Stimulated activated memory B cell treated with anti-CD40 and anti-IgM and Interleukin-4, amounts not matched to agents 10 μg/mL and 1 μg/mL and 100 μg/mL, for 72 hours (primary cell): ENCODE measurements at regions not wholly inside any gene's neighbourhood (a gene's known extent, or its start where the extent isn't known, plus 50 kb on each side); places are given as distances from the start of the nearest gene placed in this dataset.

ENCODE experiments used
- ATAC-seq: fragments of 150-1000 bp; cut with Tn5 transposase; 2 replicates; pipeline ENCODE4 v1.10.0; 2021
- H3K27ac Mint-ChIP-seq: one replicate; pipeline ENCODE4 v1.8.0; 2022; ENCODE audit warnings: mild to moderate bottlenecking, mixed read lengths
- H3K27me3 Mint-ChIP-seq: one replicate; pipeline ENCODE4 v1.8.0; 2022; ENCODE audit warnings: mixed read lengths
- H3K36me3 Mint-ChIP-seq: one replicate; pipeline ENCODE4 v1.8.0; 2022; ENCODE audit warnings: mixed read lengths
- H3K4me1 Mint-ChIP-seq: one replicate; pipeline ENCODE4 v1.8.0; 2022; ENCODE audit warnings: mixed read lengths
- H3K4me3 Mint-ChIP-seq: one replicate; pipeline ENCODE4 v1.8.0; 2022; ENCODE audit warnings: mild to moderate bottlenecking, moderate library complexity, mixed read lengths
- H3K9me3 Mint-ChIP-seq: one replicate; pipeline ENCODE4 v1.8.0; 2022; ENCODE audit warnings: mixed read lengths

DNA sequence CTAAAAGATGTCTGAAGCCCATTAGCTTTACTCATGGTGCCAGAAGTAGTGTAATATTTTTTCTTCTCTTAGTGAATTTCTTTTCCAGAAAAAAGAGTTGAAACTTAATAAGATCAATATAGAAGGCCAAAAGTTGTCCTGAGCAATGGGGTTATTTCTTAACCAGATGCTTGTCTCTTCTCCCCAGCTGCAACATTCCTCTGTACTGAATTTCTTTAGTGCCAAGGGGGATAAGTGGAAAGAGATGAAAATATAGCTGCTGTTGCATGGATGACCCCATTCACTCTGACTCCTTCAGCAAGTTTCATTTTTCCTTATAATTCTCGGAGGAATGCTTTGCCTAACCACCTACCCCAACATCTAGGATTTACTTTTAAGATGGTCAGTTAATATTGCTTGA lies 675.0 kb downstream of the USP25 start:
- H3K36me3 Mint-ChIP-seq: no peaks in the 10 kb centered on the region
- no peak for ATAC-seq
- H3K4me1 Mint-ChIP-seq: no peaks in the 10 kb centered on the region
- H3K27ac Mint-ChIP-seq: no peak overlapping the region
- no peaks in the 10 kb centered on the region for H3K27me3 Mint-ChIP-seq
- peaks cover 3% of the 10 kb centered on the region for H3K9me3 Mint-ChIP-seq
- H3K4me3 Mint-ChIP-seq: no peak overlapping the region

DNA sequence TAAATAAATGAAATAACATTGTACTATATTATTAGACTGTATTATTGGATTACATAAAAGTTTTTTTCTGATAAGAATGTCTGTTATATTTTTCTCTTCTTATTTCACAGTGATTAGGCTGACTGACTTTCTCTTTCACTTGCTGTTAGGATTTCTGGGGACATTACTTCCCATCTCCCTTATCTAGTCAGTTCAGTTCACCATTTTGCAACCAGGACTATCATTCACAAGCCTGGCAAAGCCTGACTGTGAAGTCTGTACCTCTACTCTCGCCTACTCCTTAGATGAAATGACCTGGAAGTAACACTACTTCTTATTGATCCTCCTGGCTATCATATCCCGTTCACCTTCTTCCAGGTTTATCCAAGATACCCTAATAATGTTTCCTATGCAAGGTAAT lies 676.6 kb downstream of the USP25 start:
- Mint-ChIP-seq H3K9me3 (peaks cover 3% of the 10 kb centered on the region), H3K27me3 (no peaks in the 10 kb centered on the region), H3K27ac (no peak overlapping the region), H3K4me3 (no peak overlapping the region), H3K4me1 (no peaks in the 10 kb centered on the region), H3K36me3 (no peaks in the 10 kb centered on the region)
- no peak for ATAC-seq

DNA sequence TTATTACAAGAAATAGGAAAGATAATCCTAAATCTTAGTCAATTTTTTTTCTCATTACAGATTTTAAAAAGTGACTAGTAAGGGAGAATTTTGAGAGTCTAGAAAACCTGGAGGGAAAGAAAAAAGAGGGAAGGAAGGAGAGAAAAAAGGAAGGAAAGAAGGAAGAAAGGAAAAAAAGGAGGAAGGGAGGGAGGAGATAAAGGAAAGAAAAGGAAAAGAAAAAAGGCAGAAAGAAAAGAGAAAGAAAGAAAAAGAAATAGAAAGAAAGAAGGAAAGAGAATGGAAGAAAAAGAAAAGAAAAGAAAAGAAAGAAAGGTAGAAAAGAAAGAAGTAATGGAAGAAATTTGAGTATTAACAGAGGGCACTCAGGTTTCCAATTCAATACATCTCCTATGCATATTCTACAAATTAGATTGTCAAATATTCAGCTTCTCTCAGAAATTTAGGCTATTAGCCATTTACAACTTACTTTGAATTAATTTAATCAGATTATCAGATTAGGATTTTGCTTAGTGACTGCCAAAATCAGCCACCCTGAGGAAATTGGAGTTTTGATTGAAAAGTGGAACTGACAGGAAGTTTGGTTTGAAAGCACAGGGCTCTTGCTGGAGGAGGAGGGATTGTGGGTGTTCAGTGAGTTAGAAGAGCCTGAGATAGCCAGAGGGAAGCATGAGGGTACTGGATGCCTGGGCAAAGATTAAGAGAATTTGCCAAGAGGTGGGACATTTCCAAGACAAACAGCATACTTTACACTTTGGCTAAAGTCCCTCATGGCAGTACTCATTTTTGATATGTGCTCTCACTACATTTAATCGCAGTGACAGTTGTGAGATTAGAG lies 677.8 kb downstream of the USP25 start:
- Mint-ChIP-seq H3K36me3 (no peaks in the 10 kb centered on the region), H3K27me3 (no peaks in the 10 kb centered on the region), H3K4me3 (no peak overlapping the region), H3K9me3 (peaks cover 9% of the 10 kb centered on the region), H3K27ac (no peak overlapping the region), H3K4me1 (no peaks in the 10 kb centered on the region)
- no peak for ATAC-seq

DNA sequence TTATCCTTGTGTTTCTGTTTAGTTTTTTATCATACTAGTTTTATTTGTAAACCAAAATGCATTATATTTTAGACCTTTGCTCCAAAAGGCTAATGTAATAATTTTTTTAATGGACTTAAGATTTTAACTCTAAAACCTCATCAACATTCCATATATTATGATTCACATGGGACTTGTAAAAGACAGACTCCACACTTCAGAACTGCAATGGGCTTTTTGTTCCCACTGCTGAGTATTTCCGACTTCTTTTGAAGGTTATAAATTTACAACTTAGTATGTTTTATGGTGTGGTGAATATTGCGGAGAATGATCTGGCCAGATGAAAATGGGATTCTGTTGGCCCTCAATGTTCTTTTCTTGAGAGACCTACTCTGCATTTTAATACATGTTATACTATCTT lies 678.5 kb downstream of the USP25 start:
- H3K4me1 Mint-ChIP-seq: no peaks in the 10 kb centered on the region
- H3K36me3 Mint-ChIP-seq: no peaks in the 10 kb centered on the region
- H3K4me3 Mint-ChIP-seq: no peak overlapping the region
- no peak overlapping the region for H3K27ac Mint-ChIP-seq
- no peak for ATAC-seq
- peaks cover 9% of the 10 kb centered on the region for H3K9me3 Mint-ChIP-seq
- no peaks in the 10 kb centered on the region for H3K27me3 Mint-ChIP-seq

DNA sequence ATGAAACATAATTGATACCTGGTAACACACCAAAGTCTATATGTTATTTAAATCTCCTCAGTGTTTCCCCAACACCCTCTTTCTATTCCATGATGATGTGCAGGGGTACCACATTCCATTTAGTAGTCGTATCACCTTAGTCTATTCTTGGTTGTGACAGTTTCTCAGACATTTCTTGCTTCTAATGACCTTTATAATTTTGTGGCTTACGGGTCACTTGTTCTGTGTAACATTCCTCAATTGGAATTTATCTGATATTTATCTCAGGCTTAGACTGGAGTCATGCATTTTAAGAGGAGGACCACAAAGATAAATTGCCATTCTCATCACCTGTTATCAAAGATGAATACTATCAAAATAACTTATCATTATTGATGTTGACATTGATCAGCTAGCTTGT lies 679.6 kb downstream of the USP25 start:
- H3K9me3 Mint-ChIP-seq: peaks cover 9% of the 10 kb centered on the region
- no peak overlapping the region for H3K27ac Mint-ChIP-seq

DNA sequence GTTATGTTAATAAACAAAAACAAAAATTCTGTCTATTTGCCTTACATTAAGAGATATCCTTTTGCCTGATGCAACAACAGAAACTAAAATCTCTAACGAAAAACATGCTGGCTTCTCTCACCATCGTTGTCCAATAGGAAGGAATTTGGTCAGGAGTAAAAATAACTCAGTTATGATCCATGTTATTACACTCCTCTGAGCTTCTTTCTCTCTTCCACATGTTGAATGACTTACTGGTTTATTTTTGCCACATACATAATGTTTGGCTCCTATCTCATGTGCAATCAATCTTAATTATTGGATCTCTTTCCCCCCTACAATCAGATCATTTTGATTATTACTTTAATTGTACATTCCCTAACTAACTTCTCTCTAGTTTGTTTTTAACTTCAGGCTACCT lies 688.4 kb downstream of the USP25 start:
- no peak overlapping the region for H3K4me3 Mint-ChIP-seq
- no peaks in the 10 kb centered on the region for H3K27me3 Mint-ChIP-seq
- H3K36me3 Mint-ChIP-seq: no peaks in the 10 kb centered on the region
- no peak for ATAC-seq
- H3K9me3 Mint-ChIP-seq: no peaks in the 10 kb centered on the region
- no peak overlapping the region for H3K27ac Mint-ChIP-seq
- H3K4me1 Mint-ChIP-seq: no peaks in the 10 kb centered on the region

More for the DNA sequence above, 679.6 kb downstream of the USP25 start:
- H3K4me1 Mint-ChIP-seq: no peaks in the 10 kb centered on the region
- H3K27me3 Mint-ChIP-seq: no peaks in the 10 kb centered on the region
- no peak overlapping the region for H3K4me3 Mint-ChIP-seq
- ATAC-seq: no peak
- no peaks in the 10 kb centered on the region for H3K36me3 Mint-ChIP-seq

DNA sequence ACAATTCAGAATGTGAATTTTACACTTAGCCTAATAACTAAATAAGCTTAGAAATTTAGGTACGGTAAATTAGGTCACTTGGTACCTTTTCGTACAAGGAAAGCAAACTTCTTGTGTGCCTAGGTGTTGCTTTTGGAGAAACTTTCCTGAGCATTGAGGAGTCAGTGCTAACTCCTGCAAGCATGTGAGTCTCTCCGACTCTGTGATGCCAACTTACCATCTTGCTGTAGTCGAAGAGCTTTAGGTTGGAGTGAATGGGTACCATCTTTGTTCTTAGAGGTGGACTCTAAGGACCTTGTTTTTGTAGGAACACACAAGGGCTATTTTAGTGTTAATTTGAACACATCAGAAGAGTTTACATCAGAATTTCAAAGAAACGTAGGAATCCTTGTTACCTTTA lies 688.9 kb downstream of the USP25 start:
- Mint-ChIP-seq H3K27ac (no peak overlapping the region), H3K36me3 (no peaks in the 10 kb centered on the region), H3K4me3 (no peak overlapping the region), H3K4me1 (no peaks in the 10 kb centered on the region), H3K9me3 (no peaks in the 10 kb centered on the region), H3K27me3 (no peaks in the 10 kb centered on the region)
- no peak for ATAC-seq

DNA sequence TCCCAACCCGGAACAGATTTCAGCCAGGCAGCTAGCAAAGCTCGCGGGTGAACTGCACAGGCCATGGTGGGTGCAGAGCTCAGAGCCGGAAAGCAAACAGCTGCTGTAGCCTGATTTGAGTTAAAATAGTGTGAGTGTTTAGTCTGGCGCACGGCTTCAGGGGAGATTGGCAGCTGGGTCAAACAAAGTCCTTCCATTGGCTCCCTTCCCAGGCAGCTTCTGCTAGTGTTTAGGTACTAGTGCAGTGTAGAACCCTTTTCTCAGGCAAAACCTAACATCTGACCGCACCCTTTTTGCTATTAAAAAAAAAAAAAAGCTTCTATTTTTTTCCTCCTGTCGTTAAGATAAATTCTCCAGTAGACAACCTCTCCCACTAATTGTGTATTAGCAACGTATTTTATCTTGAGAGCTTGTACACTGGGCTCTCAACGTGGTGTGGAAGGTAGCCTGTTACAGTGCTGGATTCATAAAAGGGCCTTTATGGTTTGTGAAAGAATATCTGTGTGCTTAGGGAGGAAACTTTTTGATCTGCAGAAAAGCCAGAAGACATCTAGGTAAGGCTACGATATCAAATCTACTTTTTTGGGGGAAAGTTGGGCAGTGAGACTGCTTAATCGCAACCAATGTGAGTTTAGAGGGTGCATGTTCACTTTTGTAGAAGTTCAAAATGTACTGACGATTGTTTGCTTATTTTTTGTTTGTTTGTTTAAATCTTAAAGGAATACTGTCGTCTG lies 689.6 kb downstream of the USP25 start:
- no peaks in the 10 kb centered on the region for H3K9me3 Mint-ChIP-seq
- ATAC-seq: no peak
- H3K4me3 Mint-ChIP-seq: no peak overlapping the region
- H3K27me3 Mint-ChIP-seq: no peaks in the 10 kb centered on the region
- H3K4me1 Mint-ChIP-seq: no peaks in the 10 kb centered on the region
- no peaks in the 10 kb centered on the region for H3K36me3 Mint-ChIP-seq
- H3K27ac Mint-ChIP-seq: no peak overlapping the region

DNA sequence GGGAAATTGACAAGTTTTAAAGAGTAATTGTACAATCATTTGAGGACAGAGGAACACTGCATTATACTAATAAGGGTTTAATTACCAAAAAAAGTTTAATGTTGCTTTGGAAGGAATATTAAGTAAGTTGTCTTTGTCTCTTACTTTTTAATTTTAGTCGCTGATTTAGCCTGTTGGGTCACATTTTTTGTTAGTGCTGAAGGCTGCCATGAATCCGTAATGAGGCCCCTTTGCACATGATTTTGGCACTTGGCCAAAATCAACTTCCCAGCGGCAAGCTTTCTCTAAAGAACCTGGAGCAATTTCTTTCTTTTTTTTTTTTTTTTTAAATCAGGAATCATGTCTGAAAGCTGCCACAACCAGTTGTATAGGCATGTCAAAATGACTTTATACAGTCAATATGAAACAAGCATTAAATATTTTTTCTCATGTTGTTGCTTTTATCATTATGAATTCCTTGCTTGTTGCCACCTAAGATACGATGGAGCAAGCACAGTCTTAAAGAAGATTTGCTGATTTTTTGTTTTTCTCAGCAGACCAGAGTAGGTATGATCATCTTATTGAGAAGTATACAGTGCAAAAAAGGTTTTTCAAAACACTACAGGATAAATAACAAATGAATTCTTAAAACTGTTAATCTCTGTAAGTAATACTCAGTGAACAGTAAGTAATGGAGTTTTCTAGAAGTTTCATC lies 690.4 kb downstream of the USP25 start:
- no peaks in the 10 kb centered on the region for H3K4me1 Mint-ChIP-seq
- no peak for ATAC-seq
- no peak overlapping the region for H3K27ac Mint-ChIP-seq
- H3K27me3 Mint-ChIP-seq: no peaks in the 10 kb centered on the region
- no peak overlapping the region for H3K4me3 Mint-ChIP-seq
- H3K9me3 Mint-ChIP-seq: no peaks in the 10 kb centered on the region
- no peaks in the 10 kb centered on the region for H3K36me3 Mint-ChIP-seq

DNA sequence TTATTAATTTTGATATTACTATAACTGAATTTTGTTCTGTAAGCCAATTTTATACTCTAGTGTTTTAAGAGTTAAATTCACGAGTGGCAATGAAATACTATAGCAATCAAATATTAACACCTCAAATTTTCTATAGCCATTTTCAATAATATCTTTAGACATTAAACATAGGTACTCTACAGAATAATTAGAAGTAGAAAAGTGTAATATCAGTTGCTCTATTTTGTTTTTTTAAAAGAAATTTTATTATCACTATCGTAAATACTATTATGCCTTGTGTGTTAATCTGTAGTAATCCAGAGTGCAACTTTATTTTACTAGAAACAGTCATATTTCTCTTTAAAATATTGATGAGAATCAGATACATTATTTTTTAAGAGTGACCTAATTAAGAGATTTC lies 691.2 kb downstream of the USP25 start:
- H3K4me3 Mint-ChIP-seq: no peak overlapping the region
- no peaks in the 10 kb centered on the region for H3K36me3 Mint-ChIP-seq
- H3K4me1 Mint-ChIP-seq: no peaks in the 10 kb centered on the region
- ATAC-seq: no peak
- no peaks in the 10 kb centered on the region for H3K9me3 Mint-ChIP-seq
- H3K27me3 Mint-ChIP-seq: no peaks in the 10 kb centered on the region
- no peak overlapping the region for H3K27ac Mint-ChIP-seq

DNA sequence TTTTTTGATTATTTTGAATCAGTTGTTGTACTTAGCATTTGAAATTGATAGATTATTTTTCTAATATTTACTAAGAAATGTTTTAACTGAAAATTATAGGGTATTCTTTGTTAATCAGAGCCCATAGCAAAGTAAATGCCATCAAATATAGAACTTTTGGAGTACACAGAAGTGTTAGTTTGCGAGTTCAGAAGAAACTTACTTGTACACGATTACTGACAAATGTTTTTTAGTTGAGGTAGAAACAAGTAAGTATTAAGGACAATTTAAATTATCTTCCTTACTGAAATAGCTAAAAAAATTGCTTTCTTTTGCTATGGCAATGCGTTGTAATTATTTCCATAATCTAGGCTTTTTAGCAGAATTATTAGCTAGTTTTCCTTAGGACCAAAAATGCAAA lies 692.2 kb downstream of the USP25 start:
- Mint-ChIP-seq H3K4me1 (no peaks in the 10 kb centered on the region), H3K27ac (no peak overlapping the region)

DNA sequence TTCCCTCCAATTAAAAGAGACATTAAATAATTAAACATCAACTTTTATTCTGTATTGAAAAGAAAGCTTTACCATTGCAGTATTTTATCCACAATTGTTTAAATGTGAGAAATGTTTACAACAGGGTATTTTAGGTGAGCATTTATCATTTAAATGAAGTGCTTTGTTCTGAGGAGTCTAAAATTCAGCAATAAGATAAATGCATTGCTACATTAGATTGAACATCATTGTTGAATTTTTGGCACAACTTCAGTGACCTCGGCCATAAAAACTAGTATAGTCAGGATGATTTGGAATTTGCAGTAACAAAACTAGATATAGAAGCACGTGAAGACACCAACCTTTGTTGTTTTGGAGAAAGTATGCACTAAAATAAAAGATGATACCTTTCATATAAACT lies 692.9 kb downstream of the USP25 start:
- Mint-ChIP-seq H3K9me3 (no peaks in the 10 kb centered on the region), H3K27ac (no peak overlapping the region), H3K36me3 (no peaks in the 10 kb centered on the region), H3K4me3 (no peak overlapping the region), H3K4me1 (no peaks in the 10 kb centered on the region), H3K27me3 (no peaks in the 10 kb centered on the region)
- no peak for ATAC-seq

More for the DNA sequence above, 692.2 kb downstream of the USP25 start:
- no peak for ATAC-seq
- H3K36me3 Mint-ChIP-seq: no peaks in the 10 kb centered on the region
- H3K9me3 Mint-ChIP-seq: no peaks in the 10 kb centered on the region
- no peak overlapping the region for H3K4me3 Mint-ChIP-seq
- no peaks in the 10 kb centered on the region for H3K27me3 Mint-ChIP-seq

DNA sequence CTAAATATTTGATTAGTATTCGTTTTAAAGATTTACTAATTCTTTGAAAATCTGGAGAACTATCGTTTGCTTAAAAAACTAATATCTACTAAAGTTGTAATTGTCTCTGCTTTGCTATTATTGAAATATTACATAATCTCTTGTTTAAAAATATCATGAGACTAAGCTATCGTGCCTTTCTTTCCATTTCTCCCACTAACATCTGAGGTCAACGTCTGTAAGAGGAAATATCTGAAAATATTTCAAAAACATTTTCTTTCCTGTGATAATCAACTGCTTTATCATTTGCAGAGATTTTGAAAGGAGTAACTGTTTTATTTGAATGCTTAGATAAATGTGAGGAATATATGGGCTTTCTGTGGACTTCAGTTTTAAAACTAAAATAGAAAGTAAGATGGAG lies 694.1 kb downstream of the USP25 start:
- no peak overlapping the region for H3K4me3 Mint-ChIP-seq
- H3K9me3 Mint-ChIP-seq: no peaks in the 10 kb centered on the region
- no peak overlapping the region for H3K27ac Mint-ChIP-seq
- H3K27me3 Mint-ChIP-seq: no peaks in the 10 kb centered on the region
- no peaks in the 10 kb centered on the region for H3K4me1 Mint-ChIP-seq
- H3K36me3 Mint-ChIP-seq: no peaks in the 10 kb centered on the region
- no peak for ATAC-seq

DNA sequence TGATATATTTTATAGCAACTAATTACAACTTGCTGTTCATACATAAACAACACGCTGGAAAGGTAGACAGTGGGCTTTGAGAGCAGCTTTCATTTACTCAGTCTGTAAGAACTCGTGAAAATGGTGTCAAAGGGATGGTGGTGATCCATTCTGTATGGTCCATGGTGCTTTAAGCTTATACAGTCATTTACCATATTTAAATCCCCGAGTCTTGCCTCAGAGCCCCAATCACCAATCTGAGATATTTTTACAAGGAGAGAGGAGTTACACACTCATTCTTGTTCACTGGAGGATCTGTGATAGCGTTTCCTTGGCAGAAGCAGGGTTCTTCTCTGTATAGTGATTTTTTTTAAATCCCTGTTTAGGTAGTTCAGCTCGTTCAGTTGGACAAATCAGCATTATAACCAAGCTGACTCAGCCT lies 694.6 kb downstream of the USP25 start:
- no peak overlapping the region for H3K27ac Mint-ChIP-seq
- no peaks in the 10 kb centered on the region for H3K4me1 Mint-ChIP-seq
- no peaks in the 10 kb centered on the region for H3K9me3 Mint-ChIP-seq
- H3K36me3 Mint-ChIP-seq: no peaks in the 10 kb centered on the region
- ATAC-seq: no peak
- H3K4me3 Mint-ChIP-seq: no peak overlapping the region
- no peaks in the 10 kb centered on the region for H3K27me3 Mint-ChIP-seq

DNA sequence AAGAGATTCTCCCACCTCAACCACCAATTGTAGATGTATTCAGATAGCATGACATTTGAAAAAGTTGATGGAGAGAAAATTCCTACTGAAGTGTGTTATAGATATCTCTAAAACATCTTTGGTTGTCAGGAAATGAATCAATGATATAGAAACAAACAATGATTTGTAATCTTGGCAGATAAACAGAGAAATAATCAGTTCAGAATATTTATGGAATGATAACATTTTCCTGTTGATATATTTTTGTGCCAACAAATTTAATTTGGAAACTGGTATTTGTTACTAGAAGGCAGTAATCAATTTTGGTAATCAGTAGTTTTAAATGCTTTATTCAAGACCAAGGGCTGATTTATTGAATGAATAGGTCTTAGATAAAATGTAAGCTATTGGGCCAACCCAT lies 695.6 kb downstream of the USP25 start:
- no peaks in the 10 kb centered on the region for H3K4me1 Mint-ChIP-seq
- H3K27me3 Mint-ChIP-seq: no peaks in the 10 kb centered on the region
- H3K36me3 Mint-ChIP-seq: no peaks in the 10 kb centered on the region
- no peak for ATAC-seq
- no peaks in the 10 kb centered on the region for H3K9me3 Mint-ChIP-seq
- no peak overlapping the region for H3K4me3 Mint-ChIP-seq
- H3K27ac Mint-ChIP-seq: no peak overlapping the region

DNA sequence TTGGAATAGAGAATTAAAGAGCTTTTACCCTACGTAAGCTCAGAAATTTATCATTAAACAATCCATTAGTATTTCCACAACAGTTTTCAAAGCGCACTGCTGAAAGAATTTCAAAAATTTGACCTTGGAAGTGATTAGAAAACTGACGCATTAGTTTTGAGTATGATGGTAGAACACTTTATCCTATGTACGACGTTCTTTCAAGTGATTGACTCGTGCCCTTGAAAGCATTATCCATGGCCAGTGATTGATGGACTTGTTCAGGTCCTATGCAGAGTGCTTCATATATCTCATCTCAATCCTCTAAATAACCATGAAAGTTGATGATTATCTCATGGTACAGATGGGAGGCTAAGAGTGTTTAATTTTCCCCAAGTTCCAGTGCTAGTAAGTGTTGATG lies 697.2 kb downstream of the USP25 start:
- Mint-ChIP-seq H3K36me3 (no peaks in the 10 kb centered on the region), H3K27ac (no peak overlapping the region), H3K27me3 (no peaks in the 10 kb centered on the region), H3K4me1 (no peaks in the 10 kb centered on the region), H3K4me3 (no peak overlapping the region), H3K9me3 (no peaks in the 10 kb centered on the region)
- ATAC-seq: no peak
